NCI-H1105 (cell line): ENCODE measurements at regions not wholly inside any gene's neighbourhood (a gene's known extent, or its start where the extent isn't known, plus 50 kb on each side); places are given as distances from the start of the nearest gene placed in this dataset.
"Not testable (repeated sequence)": the region's sequence is repeated elsewhere in the genome, so short reads cannot be mapped to it uniquely, and the experiment has no call there.

ENCODE experiments used
- DNase-seq: peaks from one replicate; lab custom pipeline; 2025; lab: John Stamatoyannopoulos, UW

GRCh38 chr7:10468908-10469307 is 504.8 kb upstream of the PHF14 start:
- no peak for DNase-seq

- no peak for DNase-seq
Observed at GRCh38 chr7:10469476-10469875, 504.2 kb upstream of the PHF14 start.

- DNase-seq, result no peak
Observed at GRCh38 chr7:10471280-10472058, 502.2 kb upstream of the PHF14 start.

GRCh38 chr7:10472115-10472514 is 501.6 kb upstream of the PHF14 start:
- no peak for DNase-seq

- no peak for DNase-seq
Observed at GRCh38 chr7:10473569-10473968, 500.1 kb upstream of the PHF14 start.

GRCh38 chr7:10474048-10474447 is 499.6 kb upstream of the PHF14 start:
- no peak for DNase-seq

- DNase-seq, result no peak
Observed at GRCh38 chr7:10475940-10476641, 497.6 kb upstream of the PHF14 start.

GRCh38 chr7:10476642-10477041 is 497.0 kb upstream of the PHF14 start:
- no peak for DNase-seq

GRCh38 chr7:10483671-10484070 is 490.0 kb upstream of the PHF14 start:
- DNase-seq, result no peak

- DNase-seq, result no peak
Observed at GRCh38 chr7:10484767-10485166, 488.9 kb upstream of the PHF14 start.

GRCh38 chr7:10501206-10501884 is 472.3 kb upstream of the PHF14 start:
- DNase-seq, result not testable (repeated sequence)

GRCh38 chr7:10507032-10507431 is 466.6 kb upstream of the PHF14 start:
- no peak for DNase-seq

GRCh38 chr7:10521306-10521705 is 452.4 kb upstream of the PHF14 start:
- DNase-seq, result no peak

GRCh38 chr7:10533429-10533828 is 440.2 kb upstream of the PHF14 start:
- DNase-seq, result not testable (repeated sequence)

- DNase-seq, result no peak
Observed at GRCh38 chr7:10536561-10536960, 437.1 kb upstream of the PHF14 start.

GRCh38 chr7:10537764-10538163 is 435.9 kb upstream of the PHF14 start:
- DNase-seq, result no peak

- no peak for DNase-seq
Observed at GRCh38 chr7:10557375-10557774, 416.3 kb upstream of the PHF14 start.

GRCh38 chr7:10560497-10560896 is 413.2 kb upstream of the PHF14 start:
- no peak for DNase-seq

- no peak for DNase-seq
Observed at GRCh38 chr7:10568891-10569290, 404.8 kb upstream of the PHF14 start.

GRCh38 chr7:10571759-10572158 is 401.9 kb upstream of the PHF14 start:
- DNase-seq, result no peak

- DNase-seq, result no peak
Observed at GRCh38 chr7:10577866-10578374, 395.8 kb upstream of the PHF14 start.

- no peak for DNase-seq
Observed at GRCh38 chr7:10579561-10579960, 394.1 kb upstream of the PHF14 start.

GRCh38 chr7:10584886-10585285 is 388.8 kb upstream of the PHF14 start:
- DNase-seq, result no peak
